ENCODE measurements at regions not wholly inside any gene's neighbourhood (a gene's known extent, or its start where the extent isn't known, plus 50 kb on each side); places are given as distances from the start of the nearest gene placed in this dataset.

DNA sequence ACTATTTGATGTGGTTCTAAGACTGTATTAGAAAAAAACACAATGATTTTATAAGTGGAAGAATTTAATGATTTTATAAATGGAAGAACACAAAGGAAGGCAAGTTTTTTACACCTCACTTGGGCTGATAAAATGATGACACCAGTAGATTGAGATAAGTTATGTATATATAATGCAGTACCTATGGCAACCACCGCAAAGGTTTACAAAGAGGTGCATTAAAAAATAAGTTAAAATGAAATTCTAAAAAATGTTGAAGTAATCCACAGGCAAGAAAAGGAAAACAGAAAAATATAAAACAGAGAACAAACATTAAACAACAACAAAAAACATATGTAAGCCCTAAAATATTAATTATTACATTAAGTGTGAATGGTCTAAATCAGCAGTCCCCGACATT, 490.9 kb upstream of the AADAT start:
- no peak for TF ChIP-seq GATA2 (IDR thresholded peaks at IDR 0.05; ENCODE audit: low read depth, low read length)
- TF ChIP-seq GATA3 (IDR thresholded peaks at IDR 0.05; ENCODE audit: low read depth, low read length): no peak

Data from SH-SY5Y (cell line).